Peyer's patch (tissue), 4 donors: ENCODE measurements at regions not wholly inside any gene's neighbourhood (a gene's known extent, or its start where the extent isn't known, plus 50 kb on each side); places are given as distances from the start of the nearest gene placed in this dataset.

Experiments used
- POLR2A ChIP-seq, 2 donors: fragments of 450-650 bp; IDR thresholded peaks; one replicate each; pipeline ENCODE4 v1.5.1; 2017; ENCODE audit warnings: antibody characterized with exemption in 2 of 2, mild to moderate bottlenecking in 2 of 2, moderate library complexity in 2 of 2
- TF ChIP-seq, protein P1 (sequence below), 6 experiments: fragments of 450-650 bp in 4 of 6; fragments of 200-600 bp in 2 of 6; sonication (generic) in 1 of 6; IDR thresholded peaks; one replicate each; pipeline ENCODE4 v1.5.1; 2017 to 2019; ENCODE audit warnings: antibody characterized with exemption in 6 of 6, mild to moderate bottlenecking in 3 of 6, moderate library complexity in 1 of 6

DNA sequence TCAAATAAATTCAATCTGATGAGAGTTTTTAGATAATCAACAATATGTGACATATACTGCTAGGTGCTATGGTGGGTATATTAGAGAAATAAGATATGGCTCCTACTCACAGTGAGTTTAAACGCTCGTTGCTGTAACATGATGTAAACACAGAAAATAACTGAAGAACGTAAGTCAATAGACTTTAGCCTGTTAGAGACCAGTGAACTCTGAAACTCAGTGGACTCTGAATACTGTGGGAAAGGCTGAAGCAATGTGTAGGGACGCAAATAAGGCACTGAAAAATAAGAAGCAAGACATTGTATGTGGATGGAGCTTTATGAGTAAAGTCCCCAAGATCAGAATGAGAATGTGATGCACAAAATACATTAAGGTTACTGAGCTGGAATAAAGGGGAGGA is 431.6 kb downstream of the TFAP2B start:
- TF ChIP-seq, protein P1, sequence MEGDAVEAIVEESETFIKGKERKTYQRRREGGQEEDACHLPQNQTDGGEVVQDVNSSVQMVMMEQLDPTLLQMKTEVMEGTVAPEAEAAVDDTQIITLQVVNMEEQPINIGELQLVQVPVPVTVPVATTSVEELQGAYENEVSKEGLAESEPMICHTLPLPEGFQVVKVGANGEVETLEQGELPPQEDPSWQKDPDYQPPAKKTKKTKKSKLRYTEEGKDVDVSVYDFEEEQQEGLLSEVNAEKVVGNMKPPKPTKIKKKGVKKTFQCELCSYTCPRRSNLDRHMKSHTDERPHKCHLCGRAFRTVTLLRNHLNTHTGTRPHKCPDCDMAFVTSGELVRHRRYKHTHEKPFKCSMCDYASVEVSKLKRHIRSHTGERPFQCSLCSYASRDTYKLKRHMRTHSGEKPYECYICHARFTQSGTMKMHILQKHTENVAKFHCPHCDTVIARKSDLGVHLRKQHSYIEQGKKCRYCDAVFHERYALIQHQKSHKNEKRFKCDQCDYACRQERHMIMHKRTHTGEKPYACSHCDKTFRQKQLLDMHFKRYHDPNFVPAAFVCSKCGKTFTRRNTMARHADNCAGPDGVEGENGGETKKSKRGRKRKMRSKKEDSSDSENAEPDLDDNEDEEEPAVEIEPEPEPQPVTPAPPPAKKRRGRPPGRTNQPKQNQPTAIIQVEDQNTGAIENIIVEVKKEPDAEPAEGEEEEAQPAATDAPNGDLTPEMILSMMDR (IDR thresholded peaks at IDR 0.05), result no peak
- no peak for TF ChIP-seq POLR2A (IDR thresholded peaks at IDR 0.05)
